MM.1S (cell line): ENCODE measurements at regions not wholly inside any gene's neighbourhood (a gene's known extent, or its start where the extent isn't known, plus 50 kb on each side); places are given as distances from the start of the nearest gene placed in this dataset.

Source experiments
- DNase-seq: peaks from one replicate; pipeline ENCODE4 v3.0.0-alpha.2; 2015
- H2AFZ ChIP-seq: fragments of 300-600 bp; sonication (generic); 2 replicates; pipeline ENCODE4 v1.6.0; 2016; ENCODE audit warnings: antibody characterized with exemption, low read length
- H3F3A ChIP-seq: fragments of 300-600 bp; sonication (generic); 2 replicates; pipeline ENCODE4 v1.6.1; 2016; ENCODE audit warnings: mild to moderate bottlenecking, antibody characterized with exemption, low read length, moderate library complexity, mixed read lengths; ENCODE audit not compliant: insufficient read depth
- H3K27ac ChIP-seq: fragments of 300-600 bp; sonication (generic); 2 replicates; pipeline ENCODE4 v1.5.1; 2016; ENCODE audit warnings: mild to moderate bottlenecking, low read length
- H3K27me3 ChIP-seq: fragments of 300-600 bp; sonication (generic); replicated peaks from 2 replicates; pipeline ENCODE4 v1.6.0; 2016; ENCODE audit warnings: low read length; ENCODE audit not compliant: insufficient read depth
- H3K36me3 ChIP-seq: fragments of 300-600 bp; sonication (generic); replicated peaks from 2 replicates; pipeline ENCODE4 v1.6.1; 2016; ENCODE audit warnings: mild to moderate bottlenecking, low read length, mixed read lengths; ENCODE audit not compliant: insufficient read depth
- H3K4me1 ChIP-seq: fragments of 300-600 bp; sonication (generic); 2 replicates; pipeline ENCODE4 v1.6.1; 2016; ENCODE audit warnings: low read length, mixed read lengths
- H3K4me2 ChIP-seq: fragments of 300-600 bp; sonication (generic); 2 replicates; pipeline ENCODE4 v1.6.0; 2016; ENCODE audit warnings: low read depth, low read length
- H3K4me3 ChIP-seq: fragments of 300-600 bp; sonication (generic); 2 replicates; pipeline ENCODE4 v1.5.1; 2016; ENCODE audit warnings: low read length, mixed read lengths
- H3K79me2 ChIP-seq: fragments of 300-600 bp; sonication (generic); 2 replicates; pipeline ENCODE4 v1.6.1; 2016; ENCODE audit warnings: mixed run types, low read length, mixed read lengths
- H3K9ac ChIP-seq: fragments of 300-600 bp; sonication (generic); 2 replicates; pipeline ENCODE4 v1.6.1; 2016; ENCODE audit warnings: low read length, mixed read lengths
- H3K9me2 ChIP-seq: fragments of 300-600 bp; sonication (generic); replicated peaks from 2 replicates; pipeline ENCODE4 v1.6.1; 2016; ENCODE audit warnings: mild to moderate bottlenecking, low read length, mixed read lengths; ENCODE audit not compliant: insufficient read depth
- H3K9me3 ChIP-seq: fragments of 300-600 bp; sonication (generic); replicated peaks from 2 replicates; pipeline ENCODE4 v1.6.1; 2016; ENCODE audit warnings: mild to moderate bottlenecking, low read length, mixed read lengths; ENCODE audit not compliant: insufficient read depth
- H4K20me1 ChIP-seq: fragments of 300-600 bp; sonication (generic); 2 replicates; pipeline ENCODE4 v1.6.1; 2016; ENCODE audit warnings: mild to moderate bottlenecking, low read length, moderate library complexity, mixed read lengths; ENCODE audit not compliant: insufficient read depth
- CTCF ChIP-seq: fragments of 300-600 bp; sonication (generic); IDR thresholded peaks from 2 replicates; pipeline ENCODE4 v1.5.1; 2016; ENCODE audit warnings: antibody characterized with exemption, low read length, mixed read lengths
- EZH2 ChIP-seq: fragments of 300-600 bp; sonication (generic); optimal IDR thresholded peaks from 2 replicates; pipeline ENCODE3; 2017; ENCODE audit warnings: low read depth, mild to moderate bottlenecking, antibody characterized with exemption, low read length, mixed read lengths
- EZH2phosphoT487 ChIP-seq: fragments of 300-600 bp; sonication (generic); IDR thresholded peaks from 2 replicates; pipeline ENCODE4 v1.6.1; 2018; ENCODE audit warnings: antibody characterized with exemption, low read length

GRCh38 chr11:45089676-45090499, 56.6 kb upstream of the PRDM11 start:
- TF ChIP-seq CTCF: no peak
- TF ChIP-seq EZH2: no peak
- no peak for TF ChIP-seq EZH2phosphoT487
- Histone ChIP-seq H3K4me2 (no peak overlapping the region), H4K20me1 (no peaks in the 10 kb centered on the region), H3K9me3 (no peaks in the 10 kb centered on the region), H3K4me3 (no peak overlapping the region), H2AFZ (no peak overlapping the region), H3K27ac (no peak overlapping the region), H3K36me3 (no peaks in the 10 kb centered on the region), H3K9ac (no peak overlapping the region), H3F3A (no peaks in the 10 kb centered on the region), H3K79me2 (no peaks in the 10 kb centered on the region), H3K4me1 (no peaks in the 10 kb centered on the region), H3K9me2 (no peaks in the 10 kb centered on the region), H3K27me3 (no peaks in the 10 kb centered on the region)
- DNase-seq: no peak

- Histone ChIP-seq H3K4me1 (no peaks in the 10 kb centered on the region), H3K4me2 (no peak overlapping the region), H4K20me1 (no peaks in the 10 kb centered on the region), H3K27ac (no peak overlapping the region), H3K9me2 (no peaks in the 10 kb centered on the region), H3K9ac (no peak overlapping the region), H3K4me3 (no peak overlapping the region), H3K36me3 (no peaks in the 10 kb centered on the region), H2AFZ (no peak overlapping the region), H3K9me3 (no peaks in the 10 kb centered on the region), H3F3A (no peaks in the 10 kb centered on the region), H3K27me3 (no peaks in the 10 kb centered on the region), H3K79me2 (no peaks in the 10 kb centered on the region)
- no peak for DNase-seq
- TF ChIP-seq EZH2 (no peak), EZH2phosphoT487 (no peak), CTCF (no peak)
These were observed 55.8 kb upstream of the PRDM11 start for GRCh38 chr11:45090607-45091006.

- no peak overlapping the region for H3K4me3 ChIP-seq
- H3K4me1 ChIP-seq: no peaks in the 10 kb centered on the region
- no peak for DNase-seq
- H2AFZ ChIP-seq: no peak overlapping the region
- no peak overlapping the region for H3K9ac ChIP-seq
- no peaks in the 10 kb centered on the region for H3K9me3 ChIP-seq
- H3K36me3 ChIP-seq: no peaks in the 10 kb centered on the region
- H3K9me2 ChIP-seq: no peaks in the 10 kb centered on the region
- no peaks in the 10 kb centered on the region for H3K79me2 ChIP-seq
- H3K27ac ChIP-seq: no peak overlapping the region
- TF ChIP-seq CTCF (no peak), EZH2 (no peak), EZH2phosphoT487 (no peak)
- H3K4me2 ChIP-seq: no peak overlapping the region
- no peaks in the 10 kb centered on the region for H3F3A ChIP-seq
- H4K20me1 ChIP-seq: no peaks in the 10 kb centered on the region
- no peaks in the 10 kb centered on the region; the same call in 1 of the 2 replicates for H3K27me3 ChIP-seq
These were observed 54.7 kb upstream of the PRDM11 start for GRCh38 chr11:45091563-45092403.
